ENCODE measurements at regions not wholly inside any gene's neighbourhood (a gene's known extent, or its start where the extent isn't known, plus 50 kb on each side); places are given as distances from the start of the nearest gene placed in this dataset.

DNA sequence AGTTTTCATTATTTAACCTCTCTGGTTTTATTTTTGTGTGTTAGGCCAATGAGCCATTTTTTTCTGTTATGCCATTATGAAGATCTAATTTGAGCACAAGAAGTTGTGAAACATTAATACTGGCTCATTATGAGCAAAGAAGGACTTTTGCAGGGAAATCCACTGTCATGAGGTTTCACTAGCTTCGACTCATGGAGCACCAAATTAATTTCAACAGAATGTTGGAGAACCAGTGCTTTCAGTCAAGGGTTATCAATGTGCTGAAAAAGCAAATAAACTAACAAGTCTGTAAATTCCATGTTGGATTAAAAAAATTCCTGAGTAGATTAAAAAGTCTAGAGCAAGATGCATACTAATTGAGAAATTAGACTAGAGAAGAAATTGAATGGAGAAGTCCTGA, 594.2 kb upstream of the FZD8 start:
- Mint-ChIP-seq H3K27ac (no peak overlapping the region), H3K27me3 (ENCODE audit: low read depth in 2 of 2) (no peaks in the 10 kb centered on the region), H3K36me3 (no peaks in the 10 kb centered on the region), H3K4me3 (no peak overlapping the region), H3K4me1 (no peaks in the 10 kb centered on the region), H3K9me3 (peaks cover 15 to 18% of the 10 kb centered on the region in 2 donors)
- H3K4me1 ChIP-seq (ENCODE audit: control insufficient read depth, insufficient read depth, low read length) = no peaks in the 10 kb centered on the region
- no peak overlapping the region for H3K4me3 ChIP-seq (ENCODE audit: low read length)
- no peaks in the 10 kb centered on the region for H3K27me3 ChIP-seq (ENCODE audit: control insufficient read depth, insufficient read depth, low read length)
- ATAC-seq (no peak), DNase-seq (no peak)
- H3K9me3 ChIP-seq (ENCODE audit: control insufficient read depth, insufficient read depth, low read length) = no peaks in the 10 kb centered on the region
- no peaks in the 10 kb centered on the region for H3K36me3 ChIP-seq (ENCODE audit: control insufficient read depth, insufficient read depth, low read length)
- intact Hi-C loops (cut with micrococcal nuclease) = no loop called here
- TF ChIP-seq, protein P1, sequence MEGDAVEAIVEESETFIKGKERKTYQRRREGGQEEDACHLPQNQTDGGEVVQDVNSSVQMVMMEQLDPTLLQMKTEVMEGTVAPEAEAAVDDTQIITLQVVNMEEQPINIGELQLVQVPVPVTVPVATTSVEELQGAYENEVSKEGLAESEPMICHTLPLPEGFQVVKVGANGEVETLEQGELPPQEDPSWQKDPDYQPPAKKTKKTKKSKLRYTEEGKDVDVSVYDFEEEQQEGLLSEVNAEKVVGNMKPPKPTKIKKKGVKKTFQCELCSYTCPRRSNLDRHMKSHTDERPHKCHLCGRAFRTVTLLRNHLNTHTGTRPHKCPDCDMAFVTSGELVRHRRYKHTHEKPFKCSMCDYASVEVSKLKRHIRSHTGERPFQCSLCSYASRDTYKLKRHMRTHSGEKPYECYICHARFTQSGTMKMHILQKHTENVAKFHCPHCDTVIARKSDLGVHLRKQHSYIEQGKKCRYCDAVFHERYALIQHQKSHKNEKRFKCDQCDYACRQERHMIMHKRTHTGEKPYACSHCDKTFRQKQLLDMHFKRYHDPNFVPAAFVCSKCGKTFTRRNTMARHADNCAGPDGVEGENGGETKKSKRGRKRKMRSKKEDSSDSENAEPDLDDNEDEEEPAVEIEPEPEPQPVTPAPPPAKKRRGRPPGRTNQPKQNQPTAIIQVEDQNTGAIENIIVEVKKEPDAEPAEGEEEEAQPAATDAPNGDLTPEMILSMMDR (IDR thresholded peaks at IDR 0.05) = no peak
- WGBS (ENCODE audit: insufficient coverage) = 74% methylated on average over 1 of the region's 1 CpG
- no peak overlapping the region for H3K27ac ChIP-seq (ENCODE audit: low read length)

DNA sequence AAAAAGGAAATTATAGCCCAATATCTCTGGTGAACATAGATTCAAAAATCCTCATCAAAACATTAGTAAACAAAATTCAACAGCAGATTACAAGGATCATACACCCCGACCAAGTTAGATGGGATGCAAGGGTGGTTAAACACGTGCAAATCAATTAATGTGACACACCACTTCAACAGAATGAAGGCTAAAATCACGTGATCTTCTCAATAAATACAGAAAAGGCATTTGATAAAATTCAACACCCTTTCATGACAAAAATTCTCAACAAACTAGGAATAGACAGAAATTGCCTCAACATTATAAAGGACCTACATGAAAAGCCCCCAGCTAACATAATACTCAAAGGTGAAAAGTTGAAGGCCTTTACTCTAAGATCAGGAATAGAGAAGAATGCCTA, 590.8 kb upstream of the FZD8 start:
- Histone ChIP-seq H3K27ac (ENCODE audit: low read length) (no peak overlapping the region), H3K9me3 (ENCODE audit: control insufficient read depth, insufficient read depth, low read length) (no peaks in the 10 kb centered on the region), H3K4me1 (ENCODE audit: control insufficient read depth, insufficient read depth, low read length) (no peaks in the 10 kb centered on the region), H3K27me3 (ENCODE audit: control insufficient read depth, insufficient read depth, low read length) (no peaks in the 10 kb centered on the region), H3K4me3 (ENCODE audit: low read length) (no peak overlapping the region), H3K36me3 (ENCODE audit: control insufficient read depth, insufficient read depth, low read length) (no peaks in the 10 kb centered on the region)
- Mint-ChIP-seq H3K9me3 (peaks cover 14 to 16% of the 10 kb centered on the region in 2 donors), H3K27ac (no peak overlapping the region), H3K4me3 (no peak overlapping the region), H3K27me3 (ENCODE audit: low read depth in 2 of 2) (no peaks in the 10 kb centered on the region), H3K4me1 (no peaks in the 10 kb centered on the region), H3K36me3 (no peaks in the 10 kb centered on the region)
- WGBS (ENCODE audit: insufficient coverage) = 96% methylated on average over 3 of the region's 3 CpGs
- TF ChIP-seq, protein P1 (IDR thresholded peaks at IDR 0.05) = no peak
- ATAC-seq (no peak), DNase-seq (no peak)
- intact Hi-C loops (cut with micrococcal nuclease) = no loop called here

DNA sequence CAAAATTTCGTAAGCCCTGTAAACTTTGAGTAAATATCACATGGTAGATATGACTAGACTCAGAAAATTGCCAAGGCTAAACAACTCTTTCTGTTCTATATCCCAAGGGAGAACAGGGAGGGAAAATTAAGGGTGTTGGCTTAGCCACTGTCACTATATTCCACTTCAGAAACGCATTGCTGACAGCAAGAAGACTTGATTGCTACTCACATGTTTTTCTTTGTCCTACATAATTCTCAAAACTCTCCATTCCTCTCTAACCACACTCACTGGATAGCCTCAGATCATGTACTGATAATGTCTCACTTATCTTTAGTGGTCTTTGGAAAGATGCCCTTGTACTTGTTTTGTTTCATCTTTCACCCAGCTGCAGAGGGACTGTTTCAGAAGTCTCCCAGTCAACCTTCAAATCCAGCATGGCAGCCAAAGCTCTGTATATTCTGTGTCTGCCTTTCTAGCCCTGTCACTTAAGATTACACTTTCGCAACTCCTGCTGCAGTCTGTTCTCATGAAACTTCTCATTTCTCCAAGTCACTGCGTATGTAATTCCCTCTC, 582.4 kb upstream of the FZD8 start:
- 85% methylated on average over 4 of the region's 4 CpGs for WGBS (ENCODE audit: insufficient coverage)
- Mint-ChIP-seq H3K27me3 (ENCODE audit: low read depth in 2 of 2) (peaks cover 0 to 2% of the 10 kb centered on the region in 2 donors), H3K4me1 (no peaks in the 10 kb centered on the region), H3K4me3 (no peak overlapping the region), H3K27ac (no peak overlapping the region), H3K9me3 (peaks cover 10 to 15% of the 10 kb centered on the region in 2 donors), H3K36me3 (no peaks in the 10 kb centered on the region)
- DNase-seq = no peak
- H3K36me3 ChIP-seq (ENCODE audit: control insufficient read depth, insufficient read depth, low read length) = no peaks in the 10 kb centered on the region
- no peaks in the 10 kb centered on the region for H3K27me3 ChIP-seq (ENCODE audit: control insufficient read depth, insufficient read depth, low read length)
- H3K4me1 ChIP-seq (ENCODE audit: control insufficient read depth, insufficient read depth, low read length) = no peaks in the 10 kb centered on the region
- H3K4me3 ChIP-seq (ENCODE audit: low read length) = no peak overlapping the region
- H3K27ac ChIP-seq (ENCODE audit: low read length) = no peak overlapping the region
- TF ChIP-seq, protein P1 (IDR thresholded peaks at IDR 0.05) = no peak
- no peaks in the 10 kb centered on the region for H3K9me3 ChIP-seq (ENCODE audit: control insufficient read depth, insufficient read depth, low read length)
- intact Hi-C loops (cut with micrococcal nuclease) = no loop called here
- ATAC-seq = no peak

DNA sequence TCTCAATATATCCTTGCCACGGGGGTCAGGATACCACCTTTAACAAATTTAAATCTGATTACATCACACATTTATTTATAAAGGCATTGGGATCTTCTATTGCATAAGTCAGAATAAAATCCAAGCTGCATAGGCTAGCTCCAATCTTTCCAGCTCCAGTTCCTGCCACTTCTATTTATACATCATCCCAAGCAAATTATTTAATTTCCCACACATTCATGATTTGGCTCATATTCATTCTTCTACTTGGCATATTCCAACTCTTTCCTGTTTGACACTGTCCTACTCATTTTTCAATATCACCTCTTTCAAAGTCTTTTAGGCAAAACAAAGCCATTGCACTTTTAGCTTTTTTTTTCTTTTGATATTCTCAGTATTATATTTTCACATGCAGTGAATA, 579.0 kb upstream of the FZD8 start:
- Mint-ChIP-seq H3K36me3 (no peaks in the 10 kb centered on the region), H3K27me3 (ENCODE audit: low read depth in 2 of 2) (peaks cover 0 to 2% of the 10 kb centered on the region in 2 donors), H3K4me3 (no peak overlapping the region), H3K27ac (no peak overlapping the region), H3K9me3 (peaks cover 5 to 9% of the 10 kb centered on the region in 2 donors), H3K4me1 (no peaks in the 10 kb centered on the region)
- intact Hi-C loops (cut with micrococcal nuclease) = no loop called here
- no peaks in the 10 kb centered on the region for H3K27me3 ChIP-seq (ENCODE audit: control insufficient read depth, insufficient read depth, low read length)
- no peak for DNase-seq
- TF ChIP-seq, protein P1 (IDR thresholded peaks at IDR 0.05) = no peak
- H3K36me3 ChIP-seq (ENCODE audit: control insufficient read depth, insufficient read depth, low read length) = no peaks in the 10 kb centered on the region
- no peak overlapping the region for H3K27ac ChIP-seq (ENCODE audit: low read length)
- no peak overlapping the region for H3K4me3 ChIP-seq (ENCODE audit: low read length)
- H3K9me3 ChIP-seq (ENCODE audit: control insufficient read depth, insufficient read depth, low read length) = no peaks in the 10 kb centered on the region
- 81% methylated on average over 1 of the region's 1 CpG for WGBS (ENCODE audit: insufficient coverage)
- no peaks in the 10 kb centered on the region for H3K4me1 ChIP-seq (ENCODE audit: control insufficient read depth, insufficient read depth, low read length)
- no peak for ATAC-seq

All from natural killer cell (primary cell).